Middle frontal gyrus (tissue), 1 donor: ENCODE measurements at regions not wholly inside any gene's neighbourhood (a gene's known extent, or its start where the extent isn't known, plus 50 kb on each side); places are given as distances from the start of the nearest gene placed in this dataset.
"Not testable (repeated sequence)": the region's sequence is repeated elsewhere in the genome, so short reads cannot be mapped to it uniquely, and the experiment has no call there.

Experiments used
- DNase-seq: peaks from one replicate; pipeline ENCODE4 v3.0.0-alpha.2; 2015; ENCODE audit warnings: low spot score; ENCODE audit errors: extremely low spot score

GRCh38 chr22:26768952-26769351 is 111.6 kb downstream of the MIAT start:
- DNase-seq: no peak

- no peak for DNase-seq
Observed at GRCh38 chr22:26769663-26770062, 112.3 kb downstream of the MIAT start.

GRCh38 chr22:26770624-26771023 is 113.2 kb downstream of the MIAT start:
- no peak for DNase-seq

DNA sequence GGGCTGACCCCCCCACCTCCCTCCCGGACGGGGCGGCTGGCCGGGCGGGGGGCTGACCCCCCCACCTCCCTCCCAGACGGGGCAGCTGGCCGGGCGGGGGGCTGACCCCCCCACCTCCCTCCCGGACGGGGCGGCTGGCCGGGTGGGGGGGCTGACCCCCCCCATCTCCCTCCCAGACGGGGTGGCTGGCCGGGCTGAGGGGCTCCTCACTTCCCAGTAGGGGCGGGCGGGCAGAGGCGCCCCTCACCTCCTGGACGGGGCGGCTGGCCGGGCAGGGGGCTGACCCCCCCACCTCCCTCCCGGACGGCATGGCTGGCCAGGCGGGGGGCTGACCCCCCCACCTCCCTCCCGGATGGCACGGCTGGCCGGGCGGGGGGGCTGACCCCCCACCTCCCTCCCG is 115.7 kb downstream of the MIAT start:
- not testable (repeated sequence) for DNase-seq

GRCh38 chr22:26775394-26775793 is 118.0 kb downstream of the MIAT start:
- no peak for DNase-seq

DNA sequence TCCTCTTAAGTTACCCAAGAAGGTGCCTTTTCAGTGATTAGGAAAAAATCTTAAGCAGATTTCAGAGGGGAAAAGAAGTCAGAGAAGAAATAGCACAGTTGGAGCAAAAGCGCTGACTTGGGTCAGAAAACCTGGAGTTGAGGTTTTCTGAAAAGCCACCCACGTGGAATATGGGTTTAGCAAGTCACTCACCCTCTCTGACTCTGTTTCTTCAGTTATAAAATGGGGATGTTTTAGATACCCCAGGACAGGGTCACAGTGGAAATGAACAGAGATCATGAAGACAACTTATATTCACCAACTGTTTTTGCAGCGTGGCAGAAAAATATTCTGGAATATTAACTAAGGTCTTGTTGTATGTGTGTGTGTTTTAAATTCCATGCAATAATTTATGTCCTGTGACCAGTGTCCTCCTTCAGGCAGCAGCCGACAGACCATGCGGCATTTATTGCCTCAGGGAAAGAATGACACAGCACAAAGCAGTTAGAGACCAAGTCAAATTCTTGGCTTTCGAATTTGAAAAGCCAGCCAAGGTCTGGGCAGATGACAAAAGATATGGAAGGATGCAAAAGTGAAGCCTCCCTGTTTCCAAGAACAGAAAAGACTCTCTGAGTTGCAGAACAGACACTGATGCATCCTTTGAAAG is 119.9 kb downstream of the MIAT start:
- DNase-seq: no peak

GRCh38 chr22:26778372-26778771 is 121.0 kb downstream of the MIAT start:
- no peak for DNase-seq

DNA sequence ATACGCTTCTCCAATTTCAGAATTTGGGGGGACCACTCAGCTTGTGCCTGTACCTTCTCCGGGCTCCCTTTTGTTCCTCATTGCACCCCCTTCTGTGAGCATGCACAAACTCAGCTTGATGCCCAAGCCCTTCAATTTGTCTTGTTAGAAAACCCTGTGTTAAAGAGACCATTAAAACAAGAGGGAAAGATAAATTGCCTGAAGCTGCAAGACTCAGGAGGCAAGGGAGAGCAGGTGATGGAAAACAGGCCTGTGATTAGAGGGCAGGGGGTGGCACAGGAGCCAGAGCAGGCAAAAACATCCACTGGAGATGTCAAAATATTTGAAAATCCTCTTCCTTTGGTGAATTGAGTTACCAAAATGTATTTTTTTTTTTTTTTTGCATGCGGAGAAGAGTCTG is 121.7 kb downstream of the MIAT start:
- no peak for DNase-seq

DNA sequence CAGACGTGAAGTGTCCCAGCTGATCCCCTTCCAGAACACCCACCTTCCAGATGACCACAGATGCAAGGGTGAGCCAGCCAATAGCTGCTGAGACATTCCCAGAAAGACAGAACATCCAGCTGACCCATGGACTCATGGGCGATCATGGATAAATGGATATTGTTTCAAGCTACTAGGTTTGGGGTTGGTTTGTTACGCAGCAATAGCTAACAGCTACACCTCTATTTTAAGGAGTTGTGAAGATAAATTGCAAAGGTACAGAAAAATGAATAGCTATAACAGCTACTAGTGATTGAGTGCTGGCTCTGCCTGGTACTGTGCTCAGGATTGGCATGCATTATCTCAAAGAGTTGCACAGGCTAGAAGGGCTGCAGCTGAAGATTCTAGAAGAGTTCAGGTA is 122.5 kb downstream of the MIAT start:
- DNase-seq: no peak

GRCh38 chr22:26780521-26780920 is 123.1 kb downstream of the MIAT start:
- no peak for DNase-seq

GRCh38 chr22:26781062-26781461 is 123.7 kb downstream of the MIAT start:
- no peak for DNase-seq

DNA sequence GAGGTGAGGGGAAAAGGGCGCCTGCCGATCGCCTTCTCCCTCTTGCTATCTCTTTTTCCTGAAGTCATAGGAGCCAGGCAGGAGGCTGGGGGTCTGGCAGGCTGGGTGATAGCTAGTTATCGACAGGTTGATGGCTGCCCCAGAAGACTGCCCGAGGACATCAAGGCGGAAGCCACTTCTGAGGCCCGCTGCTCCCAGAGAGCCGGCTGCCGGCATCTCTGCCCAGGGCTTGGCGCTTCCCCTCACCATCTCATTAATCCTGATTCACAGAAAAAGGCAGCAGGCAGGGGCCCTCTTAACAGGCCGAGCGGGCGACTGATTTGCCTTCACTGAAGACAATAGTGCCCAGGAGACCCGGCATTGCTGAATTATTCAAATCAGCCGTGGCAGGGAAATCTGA is 124.2 kb downstream of the MIAT start:
- DNase-seq: no peak

DNA sequence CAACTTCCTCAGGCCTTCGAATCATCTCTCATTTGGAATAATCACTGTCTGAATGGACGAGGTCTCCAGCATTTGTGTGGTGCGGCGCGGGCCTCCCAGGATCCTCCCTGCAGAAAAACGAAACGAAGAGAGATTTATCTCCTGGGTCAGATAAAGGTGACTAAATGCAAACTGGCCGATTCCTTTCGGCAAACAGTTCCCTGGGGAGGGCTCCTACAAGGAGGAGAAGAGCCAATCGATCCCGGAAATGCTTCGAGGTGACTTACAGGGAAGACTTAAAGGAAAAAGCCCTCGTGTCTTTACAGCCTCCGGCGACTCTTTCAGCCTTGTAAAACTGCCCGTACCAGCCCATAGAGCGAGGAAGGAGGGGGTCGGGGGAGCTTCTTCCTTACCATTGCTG is 126.5 kb downstream of the MIAT start:
- DNase-seq: no peak

GRCh38 chr22:26784772-26785171 is 127.4 kb downstream of the MIAT start:
- DNase-seq: no peak

DNA sequence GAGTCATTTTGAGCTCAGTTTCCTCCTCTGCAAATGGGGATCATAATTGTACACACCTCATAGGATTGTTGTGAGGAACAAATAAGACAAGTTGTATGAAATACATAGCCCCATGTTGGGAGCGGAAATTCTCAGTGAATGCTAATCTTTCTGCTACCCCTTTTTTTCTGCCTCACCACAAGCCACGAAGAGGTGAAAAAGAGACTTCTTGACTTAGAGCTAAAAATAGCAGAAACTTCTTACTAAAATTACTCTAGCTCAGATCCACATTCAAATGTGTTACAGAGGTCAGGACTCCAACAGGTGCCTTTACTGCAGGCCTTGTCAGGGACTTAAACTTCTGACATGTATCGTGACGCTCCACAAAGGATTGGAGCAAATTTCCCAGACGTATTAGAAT is 128.5 kb downstream of the MIAT start:
- DNase-seq: no peak

DNA sequence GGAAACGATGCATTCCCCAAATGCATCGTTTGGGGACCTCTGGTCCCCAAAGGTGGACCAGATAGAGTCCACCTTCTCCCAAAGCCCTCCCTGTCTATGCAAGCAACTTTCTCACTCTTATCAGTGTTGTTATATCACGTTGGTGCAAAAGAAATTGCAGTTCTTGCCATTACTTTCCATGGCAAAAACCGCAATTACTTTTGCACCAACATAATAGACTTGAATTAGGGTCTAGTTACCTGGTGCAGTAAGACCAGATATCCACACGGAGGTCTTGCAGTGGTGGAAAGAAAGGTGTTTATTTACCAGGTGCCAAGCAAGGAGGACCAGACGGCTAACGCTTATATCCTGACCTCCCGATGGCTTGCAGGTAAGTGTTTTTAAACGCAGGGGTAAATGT is 129.0 kb downstream of the MIAT start:
- DNase-seq: no peak

GRCh38 chr22:26789951-26790350 is 132.6 kb downstream of the MIAT start:
- DNase-seq: no peak

DNA sequence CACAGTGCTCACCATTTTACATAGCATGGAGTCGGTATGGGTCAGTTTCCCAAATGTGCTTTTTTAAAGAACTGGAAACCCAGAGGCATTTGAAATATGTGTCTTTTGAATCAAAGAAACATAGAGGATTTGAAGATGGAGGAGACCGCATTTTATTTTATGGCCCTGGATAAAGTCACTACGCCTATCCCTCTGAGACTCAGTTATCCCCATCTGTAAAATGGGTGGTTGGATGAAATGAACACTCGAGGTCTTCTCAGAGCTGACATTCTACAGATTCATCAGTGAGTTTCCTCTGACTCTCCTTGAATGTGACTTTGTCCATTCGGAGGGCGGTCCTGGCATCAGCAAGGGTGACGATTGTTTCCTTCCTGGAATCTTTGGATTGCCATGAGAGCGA is 135.1 kb downstream of the MIAT start:
- no peak for DNase-seq

DNA sequence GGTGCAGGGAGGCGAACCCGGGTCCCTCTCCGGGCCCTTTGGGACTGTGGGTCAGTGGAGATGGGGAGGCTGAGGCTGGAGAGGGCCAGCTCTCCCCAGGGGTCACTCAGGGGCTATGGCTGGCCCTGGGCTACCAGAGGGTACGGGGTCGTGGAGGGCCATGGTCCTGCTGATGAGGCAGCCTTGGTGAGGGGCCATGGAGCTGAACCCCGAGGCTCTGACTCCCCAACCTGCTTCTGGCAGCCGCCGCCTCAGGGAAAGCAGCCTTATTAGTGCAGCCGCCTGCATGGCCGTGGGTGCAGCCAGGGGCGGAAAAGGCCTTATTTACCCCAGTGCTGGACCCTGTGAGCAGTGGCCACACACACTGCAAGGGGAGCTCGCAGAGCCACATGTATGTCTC is 139.4 kb downstream of the MIAT start:
- DNase-seq: no peak

- DNase-seq: no peak
Observed at GRCh38 chr22:26797910-26798309, 140.5 kb downstream of the MIAT start.

- DNase-seq: no peak
Observed at GRCh38 chr22:26798462-26799065, 141.2 kb downstream of the MIAT start.

DNA sequence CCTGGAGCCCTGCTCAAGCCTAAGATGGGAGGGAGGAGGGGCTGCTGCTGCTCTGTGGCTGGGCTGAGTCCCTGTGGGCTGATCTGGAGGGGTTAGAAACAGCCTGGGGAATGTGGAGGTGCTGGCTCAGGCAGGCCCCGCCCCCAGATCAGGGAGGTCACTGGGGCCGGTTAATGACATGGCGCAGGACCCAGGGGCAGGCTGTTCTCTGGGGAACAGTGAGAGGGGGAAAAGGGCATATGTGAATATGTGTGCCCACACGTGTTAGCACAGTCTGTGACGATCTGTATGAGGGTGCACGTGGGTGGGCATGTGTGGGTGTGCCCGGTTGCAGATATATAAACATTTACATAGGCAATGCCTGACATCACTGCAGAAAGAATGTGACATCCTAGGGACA is 143.5 kb downstream of the MIAT start:
- DNase-seq: no peak

- DNase-seq: no peak
Observed at GRCh38 chr22:26801449-26801848, 144.1 kb downstream of the MIAT start.

- no peak for DNase-seq
Observed at GRCh38 chr22:26804315-26804714, 146.9 kb downstream of the MIAT start.
